SK-N-DZ (cell line): ENCODE measurements at regions not wholly inside any gene's neighbourhood (a gene's known extent, or its start where the extent isn't known, plus 50 kb on each side); places are given as distances from the start of the nearest gene placed in this dataset.

ENCODE experiments used
- DNase-seq: peaks from one replicate; pipeline ENCODE4 v3.0.0-alpha.2; 2015; ENCODE audit warnings: low spot score

GRCh38 chr2:62447411-62447810 lies 58.6 kb downstream of the TMEM17 start:
- no peak for DNase-seq

GRCh38 chr2:62446491-62446890 lies 59.5 kb downstream of the TMEM17 start:
- no peak for DNase-seq

- DNase-seq = no peak
Measured at GRCh38 chr2:62443886-62444285, 62.1 kb downstream of the TMEM17 start.

- no peak for DNase-seq
Measured at GRCh38 chr2:62443471-62443870, 62.5 kb downstream of the TMEM17 start.

GRCh38 chr2:62441824-62442223 lies 64.2 kb downstream of the TMEM17 start:
- DNase-seq = no peak

- no peak for DNase-seq
Measured at GRCh38 chr2:62441421-62441820, 64.6 kb downstream of the TMEM17 start.

- no peak for DNase-seq
Measured at GRCh38 chr2:62440281-62440946, 65.6 kb downstream of the TMEM17 start.

GRCh38 chr2:62439425-62439824 lies 66.6 kb downstream of the TMEM17 start:
- DNase-seq = no peak

GRCh38 chr2:62437785-62438184 lies 68.2 kb downstream of the TMEM17 start:
- no peak for DNase-seq

GRCh38 chr2:62435720-62436119 lies 70.3 kb downstream of the TMEM17 start:
- no peak for DNase-seq

GRCh38 chr2:62432407-62432806 lies 73.6 kb downstream of the TMEM17 start:
- no peak for DNase-seq

GRCh38 chr2:62431512-62431911 lies 74.5 kb downstream of the TMEM17 start:
- no peak for DNase-seq

- no peak for DNase-seq
Measured at GRCh38 chr2:62430146-62430545, 75.8 kb downstream of the TMEM17 start.

GRCh38 chr2:62427146-62427545 lies 78.8 kb downstream of the TMEM17 start:
- no peak for DNase-seq

- no peak for DNase-seq
Measured at GRCh38 chr2:62426154-62426912, 79.7 kb downstream of the TMEM17 start.

- DNase-seq = no peak
Measured at GRCh38 chr2:62425684-62426083, 80.3 kb downstream of the TMEM17 start.

- DNase-seq = no peak
Measured at GRCh38 chr2:62424899-62425298, 81.1 kb downstream of the TMEM17 start.

GRCh38 chr2:62423883-62424458 lies 82.0 kb downstream of the TMEM17 start:
- no peak for DNase-seq

GRCh38 chr2:62423235-62423634 lies 82.8 kb downstream of the TMEM17 start:
- DNase-seq = no peak

- no peak for DNase-seq
Measured at GRCh38 chr2:62415518-62415917, 90.5 kb downstream of the TMEM17 start.

GRCh38 chr2:62415019-62415431 lies 91.0 kb downstream of the TMEM17 start:
- no peak for DNase-seq

- no peak for DNase-seq
Measured at GRCh38 chr2:62413116-62413663, 92.8 kb downstream of the TMEM17 start.

GRCh38 chr2:62412347-62412742 lies 93.7 kb downstream of the TMEM17 start:
- DNase-seq = no peak
